Prostate gland (tissue), 2 donors: ENCODE measurements at regions not wholly inside any gene's neighbourhood (a gene's known extent, or its start where the extent isn't known, plus 50 kb on each side); places are given as distances from the start of the nearest gene placed in this dataset.
"Not testable (repeated sequence)": the region's sequence is repeated elsewhere in the genome, so short reads cannot be mapped to it uniquely, and the experiment has no call there.

Source experiments
- DNase-seq: peaks from one replicate; pipeline ENCODE4 v3.0.0-alpha.2; 2019; ENCODE audit warnings: low spot score
- H3K27ac ChIP-seq, 2 donors: fragments of 200-600 bp; sonication (generic); 2 replicates each; pipeline ENCODE4 v1.5.1; 2017 to 2019
- H3K27me3 ChIP-seq: fragments of 200-600 bp; sonication (generic); replicated peaks from 2 replicates; pipeline ENCODE4 v1.5.1; 2019; ENCODE audit not compliant: insufficient read depth
- H3K36me3 ChIP-seq, 2 donors: fragments of 200-600 bp; sonication (generic); 1 replicate in 1 of 2; 2 replicates in 1 of 2; pipeline versions ENCODE4 v1.5.1 to v1.8.1; 2017 to 2019
- H3K4me1 ChIP-seq: fragments of 200-600 bp; sonication (generic); replicated peaks from 2 replicates; pipeline ENCODE4 v1.5.1; 2019
- H3K4me3 ChIP-seq, 2 donors: fragments of 200-600 bp; sonication (generic); 2 replicates each; pipeline ENCODE4 v1.5.1; 2017 to 2019
- H3K9me3 ChIP-seq: fragments of 200-600 bp; sonication (generic); 2 replicates; pipeline ENCODE4 v1.5.1; 2017
- CTCF ChIP-seq, 4 experiments: fragments of 200-600 bp in 2 of 4; fragments of 450-650 bp in 2 of 4; sonication (generic) in 2 of 4; IDR thresholded peaks; 1 replicate in 3 of 4; 2 replicates in 1 of 4; pipeline ENCODE4 v1.5.1; 2016 to 2019; ENCODE audit warnings: antibody characterized with exemption in 4 of 4, mild to moderate bottlenecking in 2 of 4, moderate library complexity in 2 of 4
- POLR2A ChIP-seq: fragments of 450-650 bp; IDR thresholded peaks from one replicate; pipeline ENCODE4 v1.6.1; 2016; ENCODE audit warnings: antibody characterized with exemption, mild to moderate bottlenecking
- POLR2AphosphoS5 ChIP-seq: sonication (generic); formaldehyde crosslinking; IDR thresholded peaks from one replicate; pipeline ENCODE4 v1.6.1; 2017; ENCODE audit warnings: antibody characterized with exemption
- WGBS: methylation state at CpG from one replicate; pipeline ENCODE4 v1.1.5; 2018; 5-methylcytosine and 5-hydroxymethylcytosine counted together
- intact Hi-C: fragments of 100-400 bp; cut with DNase I; formaldehyde crosslinking; loops from one replicate; pipeline ENCODE4 v1.14.2; 2022

- no peaks in the 10 kb centered on the region for H3K36me3 ChIP-seq
- DNase-seq = no peak
- H3K4me1 ChIP-seq = no peaks in the 10 kb centered on the region
- no peak for TF ChIP-seq POLR2AphosphoS5
- TF ChIP-seq POLR2A = no peak
- TF ChIP-seq CTCF (IDR thresholded peaks at IDR 0.05) = no peak
- H3K4me3 ChIP-seq = no peak overlapping the region
- no peaks in the 10 kb centered on the region for H3K27me3 ChIP-seq
- H3K27ac ChIP-seq = no peak overlapping the region
- H3K9me3 ChIP-seq = no peaks in the 10 kb centered on the region
- intact Hi-C loops = no loop called here
- 80% methylated on average over 4 of the region's 4 CpGs for WGBS
Observed at GRCh38 chr2:77720115-77720514, 197.9 kb upstream of the LRRTM4 start.

- H3K4me1 ChIP-seq = no peaks in the 10 kb centered on the region
- no peaks in the 10 kb centered on the region for H3K27me3 ChIP-seq
- no peak overlapping the region for H3K4me3 ChIP-seq
- H3K36me3 ChIP-seq = no peaks in the 10 kb centered on the region
- H3K9me3 ChIP-seq = no peaks in the 10 kb centered on the region
- intact Hi-C loops = no loop called here
- no peak overlapping the region for H3K27ac ChIP-seq
- TF ChIP-seq POLR2AphosphoS5 = no peak
- TF ChIP-seq POLR2A = no peak
- no peak for TF ChIP-seq CTCF (IDR thresholded peaks at IDR 0.05)
- no peak for DNase-seq
Observed at GRCh38 chr2:77721593-77721992, 199.4 kb upstream of the LRRTM4 start.

- DNase-seq = no peak
- no peaks in the 10 kb centered on the region for H3K27me3 ChIP-seq
- TF ChIP-seq POLR2AphosphoS5 (no peak), CTCF (IDR thresholded peaks at IDR 0.05) (no peak), POLR2A (no peak)
- no peak overlapping the region for H3K4me3 ChIP-seq
- intact Hi-C loops = no loop called here
- H3K27ac ChIP-seq = no peak overlapping the region
- H3K9me3 ChIP-seq = no peaks in the 10 kb centered on the region
- H3K36me3 ChIP-seq = no peaks in the 10 kb centered on the region
- WGBS = 97% methylated on average over 1 of the region's 1 CpG
- H3K4me1 ChIP-seq = no peaks in the 10 kb centered on the region
Observed at GRCh38 chr2:77725045-77725444, 202.9 kb upstream of the LRRTM4 start.

- H3K9me3 ChIP-seq, H3K36me3 ChIP-seq, H3K4me1 ChIP-seq, H3K27ac ChIP-seq, DNase-seq, H3K27me3 ChIP-seq, intact Hi-C loops, H3K4me3 ChIP-seq: not testable (repeated sequence)
- 96% methylated on average over 39 of the region's 39 CpGs for WGBS
Observed at GRCh38 chr2:77734662-77735340, 212.6 kb upstream of the LRRTM4 start.

- TF ChIP-seq POLR2AphosphoS5 = no peak
- no peak for TF ChIP-seq POLR2A
- no peak for TF ChIP-seq CTCF (IDR thresholded peaks at IDR 0.05)
- Histone ChIP-seq H3K27ac (no peak overlapping the region), H3K4me3 (no peak overlapping the region), H3K27me3 (no peaks in the 10 kb centered on the region), H3K9me3 (no peaks in the 10 kb centered on the region), H3K4me1 (no peaks in the 10 kb centered on the region), H3K36me3 (no peaks in the 10 kb centered on the region)
- WGBS = 68% methylated on average over 3 of the region's 3 CpGs
- DNase-seq = no peak
- intact Hi-C loops = no loop called here
Observed at GRCh38 chr2:77737236-77737635, 215.1 kb upstream of the LRRTM4 start.
